ENCODE measurements at regions not wholly inside any gene's neighbourhood (a gene's known extent, or its start where the extent isn't known, plus 50 kb on each side); places are given as distances from the start of the nearest gene placed in this dataset.

- no peak for TF ChIP-seq CTCF (conservative IDR thresholded peaks at IDR 0.05)
- H3K9me3 Mint-ChIP-seq = no peaks in the 10 kb centered on the region
- peaks cover 6% of the 10 kb centered on the region for H3K4me1 Mint-ChIP-seq (ENCODE audit: unreplicated experiment)
- H3K4me3 Mint-ChIP-seq = no peak overlapping the region
- no peak overlapping the region for H3K27ac Mint-ChIP-seq
- H3K36me3 Mint-ChIP-seq = no peaks in the 10 kb centered on the region
- peaks cover 22% of the 10 kb centered on the region for H3K27me3 Mint-ChIP-seq
- no peak for DNase-seq (ENCODE audit: extremely low spot score, unreplicated experiment)
These were observed 106.4 kb upstream of the RASGRP1 start for GRCh38 chr15:38671006-38671387.

- H3K36me3 Mint-ChIP-seq = no peaks in the 10 kb centered on the region
- DNase-seq (ENCODE audit: extremely low spot score, unreplicated experiment) = no peak
- no peaks in the 10 kb centered on the region for H3K9me3 Mint-ChIP-seq
- no peak overlapping the region for H3K4me3 Mint-ChIP-seq
- peaks cover 18% of the 10 kb centered on the region for H3K27me3 Mint-ChIP-seq
- no peak overlapping the region for H3K27ac Mint-ChIP-seq
- peaks cover 6% of the 10 kb centered on the region for H3K4me1 Mint-ChIP-seq (ENCODE audit: unreplicated experiment)
- TF ChIP-seq CTCF (conservative IDR thresholded peaks at IDR 0.05) = no peak
These were observed 107.2 kb upstream of the RASGRP1 start for GRCh38 chr15:38671675-38672254.

- H3K27me3 Mint-ChIP-seq = peaks cover 17% of the 10 kb centered on the region
- no peaks in the 10 kb centered on the region for H3K36me3 Mint-ChIP-seq
- no peak overlapping the region for H3K27ac Mint-ChIP-seq
- H3K4me3 Mint-ChIP-seq = no peak overlapping the region
- peaks cover 6% of the 10 kb centered on the region for H3K4me1 Mint-ChIP-seq (ENCODE audit: unreplicated experiment)
- TF ChIP-seq CTCF (conservative IDR thresholded peaks at IDR 0.05) = no peak
- H3K9me3 Mint-ChIP-seq = no peaks in the 10 kb centered on the region
- no peak for DNase-seq (ENCODE audit: extremely low spot score, unreplicated experiment)
These were observed 107.7 kb upstream of the RASGRP1 start for GRCh38 chr15:38672273-38672672.

GRCh38 chr15:38672814-38673670 lies 108.4 kb upstream of the RASGRP1 start:
- DNase-seq (ENCODE audit: extremely low spot score, unreplicated experiment) = no peak
- no peak overlapping the region for H3K4me3 Mint-ChIP-seq
- H3K9me3 Mint-ChIP-seq = no peaks in the 10 kb centered on the region
- no peak for TF ChIP-seq CTCF (conservative IDR thresholded peaks at IDR 0.05)
- peaks cover 11% of the 10 kb centered on the region for H3K27me3 Mint-ChIP-seq
- H3K36me3 Mint-ChIP-seq = no peaks in the 10 kb centered on the region
- no peak overlapping the region for H3K27ac Mint-ChIP-seq
- peaks cover 6% of the 10 kb centered on the region for H3K4me1 Mint-ChIP-seq (ENCODE audit: unreplicated experiment)

- H3K27ac Mint-ChIP-seq = no peak overlapping the region
- H3K4me3 Mint-ChIP-seq = no peak overlapping the region
- H3K9me3 Mint-ChIP-seq = no peaks in the 10 kb centered on the region
- H3K27me3 Mint-ChIP-seq = peaks cover 8% of the 10 kb centered on the region
- DNase-seq (ENCODE audit: extremely low spot score, unreplicated experiment) = no peak
- no peaks in the 10 kb centered on the region for H3K36me3 Mint-ChIP-seq
- no peaks in the 10 kb centered on the region for H3K4me1 Mint-ChIP-seq (ENCODE audit: unreplicated experiment)
- TF ChIP-seq CTCF (conservative IDR thresholded peaks at IDR 0.05) = no peak
These were observed 109.8 kb upstream of the RASGRP1 start for GRCh38 chr15:38674448-38674847.
